HG03060 (cell line): ENCODE measurements at regions not wholly inside any gene's neighbourhood (a gene's known extent, or its start where the extent isn't known, plus 50 kb on each side); places are given as distances from the start of the nearest gene placed in this dataset.

Source experiments
- ATAC-seq: cut with Tn5 transposase; IDR thresholded peaks from one replicate; pipeline ENCODE4 v1.9.1; 2021; ENCODE audit warnings: low read depth, moderate number of reproducible peaks; ENCODE audit not compliant: unreplicated experiment

- ATAC-seq, result no peak
Observed at GRCh38 chr3:176490357-176490756, 706.9 kb downstream of the TBL1XR1 start.

DNA sequence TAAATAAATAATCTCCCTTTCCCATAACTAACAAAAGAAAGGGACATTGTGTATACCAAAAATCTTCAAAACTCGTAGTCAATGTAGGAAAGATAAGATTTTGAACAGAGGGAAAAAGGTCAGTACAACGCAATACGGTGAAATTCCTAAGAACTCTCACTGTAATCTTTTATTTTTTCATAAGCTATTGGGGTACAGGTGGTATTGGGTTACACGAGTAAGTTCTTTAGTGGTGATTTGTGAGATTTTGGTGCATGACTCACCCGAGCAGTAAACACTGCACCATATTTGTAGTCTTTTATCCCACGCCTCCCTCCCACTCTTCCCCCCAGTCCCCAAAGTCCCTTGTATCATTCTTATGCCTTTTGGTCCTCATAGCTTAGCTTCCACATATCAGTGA, 718.0 kb downstream of the TBL1XR1 start:
- no peak for ATAC-seq

- ATAC-seq, result no peak
Observed at GRCh38 chr3:176469694-176470205, 727.5 kb downstream of the TBL1XR1 start.

- no peak for ATAC-seq
Observed at GRCh38 chr3:176463610-176464009, 733.7 kb downstream of the TBL1XR1 start.

GRCh38 chr3:176447369-176447768, 749.9 kb downstream of the TBL1XR1 start:
- no peak for ATAC-seq

DNA sequence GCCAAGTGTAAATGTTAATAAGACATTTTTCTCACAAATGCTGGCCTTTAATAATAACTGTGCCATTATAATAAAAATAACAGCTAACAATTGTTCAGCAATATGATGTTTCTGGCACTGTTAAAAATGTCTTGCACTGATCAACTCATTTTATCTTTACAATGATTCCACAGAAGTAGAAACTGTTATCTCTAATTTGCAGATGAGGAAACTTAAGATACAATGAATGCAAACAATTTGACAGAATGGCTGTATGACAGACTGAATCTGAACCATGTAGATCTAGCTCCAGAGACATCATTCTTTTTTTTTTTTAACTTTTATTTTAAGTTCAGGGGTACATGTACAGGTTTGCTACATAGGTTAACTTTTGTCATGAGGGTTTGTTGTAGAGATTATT, 755.0 kb downstream of the TBL1XR1 start:
- no peak for ATAC-seq

- ATAC-seq, result no peak
Observed at GRCh38 chr3:176439729-176440128, 757.6 kb downstream of the TBL1XR1 start.

- ATAC-seq, result no peak
Observed at GRCh38 chr3:176431991-176432390, 765.3 kb downstream of the TBL1XR1 start.

DNA sequence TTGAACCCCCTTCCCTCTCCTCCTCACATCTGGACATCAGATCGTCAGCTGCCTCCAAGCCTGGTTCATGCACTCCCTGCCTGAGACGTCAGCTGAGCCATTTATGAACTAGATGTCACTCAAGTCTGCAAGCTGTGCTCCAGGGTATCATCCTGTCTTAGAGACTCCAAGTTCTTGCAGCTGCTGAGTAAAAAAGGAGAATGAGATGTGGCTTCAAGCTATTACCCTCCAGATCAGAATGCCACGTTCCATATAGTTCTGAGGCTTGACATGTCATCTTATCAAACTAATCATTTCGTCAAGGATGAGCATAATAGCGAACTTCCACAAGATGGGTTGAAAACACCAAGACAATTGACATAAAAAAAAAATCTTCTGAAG, 766.3 kb downstream of the TBL1XR1 start:
- ATAC-seq, result no peak

DNA sequence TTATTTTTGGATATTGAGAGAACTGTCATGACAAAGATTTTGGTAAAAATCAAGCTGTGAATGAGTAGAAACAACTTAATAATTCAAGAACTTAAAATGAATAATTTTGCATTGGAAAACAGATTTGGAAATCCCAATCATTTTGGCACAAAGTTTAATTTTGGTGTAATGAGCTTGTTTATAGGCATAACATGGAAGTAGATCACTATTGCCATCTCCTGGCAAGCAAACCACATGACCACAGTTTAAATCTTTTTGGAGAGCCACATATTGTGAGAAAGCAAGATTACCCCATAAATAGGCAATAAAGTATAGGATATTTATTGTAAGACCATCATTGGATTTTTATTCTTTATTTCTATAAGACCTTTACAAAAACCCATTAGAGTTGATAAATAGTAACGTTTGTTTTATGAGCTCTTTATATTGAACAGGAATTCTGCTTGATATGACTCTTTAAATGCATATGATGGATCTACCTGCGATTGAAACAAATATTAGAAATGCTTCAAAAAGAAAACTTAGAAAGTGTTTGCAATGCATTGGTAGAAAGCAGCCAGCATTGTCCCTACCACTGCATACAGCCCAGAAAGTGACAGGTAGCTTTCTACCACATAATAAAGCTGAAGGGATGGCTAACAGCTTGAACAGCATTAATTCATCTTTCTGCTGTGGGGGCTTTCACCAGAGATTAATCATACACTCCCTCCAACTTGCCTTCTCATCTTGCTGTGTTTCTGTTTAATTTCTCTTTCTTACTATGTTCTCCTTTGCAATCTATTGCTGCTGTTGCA, 766.8 kb downstream of the TBL1XR1 start:
- no peak for ATAC-seq

DNA sequence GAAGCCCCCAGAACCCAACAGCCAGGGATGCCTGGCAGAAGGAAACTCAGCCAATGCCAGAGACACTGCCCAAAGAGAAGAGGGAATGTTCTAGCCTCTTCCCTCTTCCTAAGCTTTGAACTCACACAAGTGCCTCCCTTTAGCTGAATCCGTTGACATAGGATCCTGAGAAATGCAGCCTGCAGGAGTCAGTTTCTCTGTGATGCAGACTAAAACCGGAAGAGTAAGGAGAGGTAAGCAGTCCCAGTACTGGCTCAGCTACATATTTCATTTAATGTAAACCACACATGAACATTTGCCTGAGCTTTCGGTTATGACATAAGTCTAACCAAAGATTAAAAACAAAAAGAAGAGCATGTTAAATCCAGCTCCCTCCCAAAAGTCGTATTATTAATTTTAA, 768.7 kb downstream of the TBL1XR1 start:
- no peak for ATAC-seq

GRCh38 chr3:176426371-176426770, 770.9 kb downstream of the TBL1XR1 start:
- no peak for ATAC-seq

DNA sequence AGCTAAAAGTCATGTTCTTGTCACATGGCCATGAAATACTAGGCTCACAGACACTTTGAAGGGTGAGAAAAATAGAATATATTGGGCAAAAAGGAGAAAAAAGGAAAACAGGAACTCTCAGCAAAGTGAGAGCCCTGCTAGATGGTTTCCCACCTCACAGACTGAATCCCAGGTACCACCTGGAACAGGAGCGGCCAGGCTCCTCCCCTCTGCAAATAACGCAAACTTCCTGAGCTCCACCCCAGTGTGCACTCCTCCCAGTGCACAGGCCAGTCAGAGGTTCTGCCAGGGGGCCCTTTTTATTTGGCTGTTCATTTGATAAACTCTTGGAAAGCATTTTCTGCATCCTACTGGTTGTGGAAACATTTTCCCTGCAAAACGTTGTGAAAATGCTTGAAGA, 780.4 kb downstream of the TBL1XR1 start:
- no peak for ATAC-seq

DNA sequence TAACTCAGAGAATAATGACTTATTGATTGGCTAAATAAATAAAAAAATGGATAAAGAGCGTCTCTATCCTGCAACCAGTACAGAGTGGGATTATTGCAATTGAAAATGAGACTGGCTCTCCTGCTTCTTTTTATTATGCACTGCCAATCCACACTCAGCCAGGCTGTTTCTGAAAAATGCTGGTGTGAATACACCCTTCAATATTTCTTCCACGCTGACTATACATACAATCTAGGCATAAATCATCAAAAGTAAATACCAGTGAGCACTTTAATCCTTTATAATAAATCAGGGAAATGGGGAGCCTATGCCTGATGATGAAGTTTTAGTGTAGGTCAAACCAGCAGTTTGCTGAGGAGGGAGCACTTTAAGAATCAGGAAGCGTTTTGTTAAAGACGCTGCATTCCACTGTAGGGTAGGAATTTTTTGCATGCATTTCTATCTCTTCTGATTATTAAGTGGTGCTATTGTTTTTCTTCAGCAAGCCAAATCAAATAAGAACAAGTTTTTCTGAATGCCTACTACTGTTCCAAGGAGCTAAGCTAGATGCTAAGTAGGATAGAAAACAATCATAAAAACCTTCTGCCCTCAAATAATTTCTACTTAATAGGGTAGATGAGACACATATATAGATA, 781.5 kb downstream of the TBL1XR1 start:
- no peak for ATAC-seq

DNA sequence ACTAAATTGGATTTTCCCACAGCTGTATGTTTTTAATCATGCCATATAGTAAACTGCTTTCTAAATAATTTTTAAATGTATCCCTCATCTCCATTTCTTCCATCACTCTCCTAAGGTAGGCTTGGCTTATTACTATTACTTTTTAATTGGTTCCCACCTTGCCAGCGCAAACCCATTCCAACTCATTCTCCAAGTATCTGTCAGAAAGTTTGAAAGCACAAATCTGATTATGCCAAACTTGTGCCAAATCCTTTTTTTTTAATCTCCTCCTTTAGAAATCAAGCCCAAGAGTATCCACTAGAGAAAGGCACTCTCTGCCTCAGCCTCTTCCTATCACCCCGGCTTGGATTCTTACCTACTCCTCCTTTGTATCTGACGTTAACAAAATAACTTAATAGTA, 784.5 kb downstream of the TBL1XR1 start:
- ATAC-seq, result no peak

- no peak for ATAC-seq
Observed at GRCh38 chr3:176403531-176403930, 793.8 kb downstream of the TBL1XR1 start.

GRCh38 chr3:176401211-176401610, 796.1 kb downstream of the TBL1XR1 start:
- ATAC-seq, result no peak

GRCh38 chr3:176399193-176399592, 798.1 kb downstream of the TBL1XR1 start:
- no peak for ATAC-seq

DNA sequence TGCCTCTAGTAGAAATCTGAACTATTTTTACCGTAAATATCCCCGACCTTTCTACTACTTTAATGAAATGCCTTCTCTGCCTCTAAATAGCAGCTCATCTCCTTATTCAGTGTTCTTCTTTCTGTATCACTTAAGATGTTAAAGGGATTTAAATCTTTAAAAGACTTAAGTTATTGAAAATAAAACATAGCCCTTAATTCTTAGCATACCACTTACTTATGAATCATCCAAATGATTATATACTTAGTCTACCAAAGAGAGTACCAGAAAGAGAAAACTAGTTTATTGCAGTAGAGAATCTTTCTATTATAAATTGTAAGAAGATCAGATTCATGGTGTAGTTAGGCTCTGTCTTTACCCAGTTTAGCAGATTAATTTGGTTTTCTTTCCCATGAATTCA, 802.0 kb downstream of the TBL1XR1 start:
- no peak for ATAC-seq

DNA sequence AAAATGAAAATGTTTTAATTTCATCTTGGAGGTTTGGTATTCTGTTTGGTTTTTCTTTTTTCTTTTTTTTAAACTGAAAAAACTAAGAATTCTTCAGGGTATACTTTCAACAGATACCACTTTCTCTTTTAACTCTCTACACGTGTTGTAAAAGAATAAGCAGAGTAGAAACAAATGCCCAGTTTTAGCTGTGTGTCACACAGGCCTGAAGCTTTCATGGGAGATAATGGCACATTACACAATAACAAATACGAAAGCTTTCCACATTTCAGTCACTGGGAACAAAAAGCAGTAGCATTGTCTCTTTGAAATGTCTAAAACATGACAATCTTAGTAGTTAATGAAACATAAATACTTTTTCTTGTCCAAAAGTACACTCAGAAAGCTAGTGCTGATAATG, 818.5 kb downstream of the TBL1XR1 start:
- ATAC-seq, result no peak

DNA sequence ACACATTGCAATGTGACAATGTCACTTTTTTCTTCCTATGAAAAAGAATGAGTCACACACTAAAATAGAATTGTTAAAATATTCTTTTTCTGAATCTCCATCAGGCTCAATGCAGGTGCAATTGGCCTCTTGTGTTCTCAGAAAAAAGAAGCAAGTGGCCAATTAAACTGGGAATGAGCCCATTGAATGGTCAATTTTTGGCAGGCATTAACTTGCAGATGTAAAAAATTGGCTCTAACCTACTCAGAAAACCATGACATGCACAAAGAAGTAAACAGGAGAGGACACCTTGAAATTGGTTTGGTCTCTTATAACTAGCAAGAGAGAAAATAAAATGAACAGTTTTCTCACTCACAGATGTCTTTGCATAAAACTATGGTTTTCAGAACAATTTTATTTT, 820.8 kb downstream of the TBL1XR1 start:
- ATAC-seq, result no peak

GRCh38 chr3:176375519-176375918, 821.8 kb downstream of the TBL1XR1 start:
- no peak for ATAC-seq
